ENCODE measurements at regions not wholly inside any gene's neighbourhood (a gene's known extent, or its start where the extent isn't known, plus 50 kb on each side); places are given as distances from the start of the nearest gene placed in this dataset.

DNA sequence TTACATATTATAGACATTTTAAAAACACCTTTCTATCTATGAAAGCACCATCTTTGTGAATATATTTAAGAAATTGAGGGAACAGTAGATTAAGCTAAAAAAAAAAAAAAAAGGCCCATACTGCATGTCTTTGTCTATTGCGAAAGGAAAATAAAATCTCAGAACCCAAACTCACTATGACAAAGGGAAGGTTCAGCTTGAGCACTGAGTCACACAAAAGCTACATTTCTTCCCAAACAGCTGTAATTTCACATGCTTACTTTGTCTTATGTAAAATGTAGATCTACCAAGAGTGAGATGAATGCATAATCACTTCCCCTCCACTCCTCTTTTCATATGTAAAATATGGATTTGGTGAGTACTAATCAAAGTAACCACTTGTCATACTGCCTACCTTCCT is 640.1 kb upstream of the KLF12 start:
- TF ChIP-seq, protein P1, sequence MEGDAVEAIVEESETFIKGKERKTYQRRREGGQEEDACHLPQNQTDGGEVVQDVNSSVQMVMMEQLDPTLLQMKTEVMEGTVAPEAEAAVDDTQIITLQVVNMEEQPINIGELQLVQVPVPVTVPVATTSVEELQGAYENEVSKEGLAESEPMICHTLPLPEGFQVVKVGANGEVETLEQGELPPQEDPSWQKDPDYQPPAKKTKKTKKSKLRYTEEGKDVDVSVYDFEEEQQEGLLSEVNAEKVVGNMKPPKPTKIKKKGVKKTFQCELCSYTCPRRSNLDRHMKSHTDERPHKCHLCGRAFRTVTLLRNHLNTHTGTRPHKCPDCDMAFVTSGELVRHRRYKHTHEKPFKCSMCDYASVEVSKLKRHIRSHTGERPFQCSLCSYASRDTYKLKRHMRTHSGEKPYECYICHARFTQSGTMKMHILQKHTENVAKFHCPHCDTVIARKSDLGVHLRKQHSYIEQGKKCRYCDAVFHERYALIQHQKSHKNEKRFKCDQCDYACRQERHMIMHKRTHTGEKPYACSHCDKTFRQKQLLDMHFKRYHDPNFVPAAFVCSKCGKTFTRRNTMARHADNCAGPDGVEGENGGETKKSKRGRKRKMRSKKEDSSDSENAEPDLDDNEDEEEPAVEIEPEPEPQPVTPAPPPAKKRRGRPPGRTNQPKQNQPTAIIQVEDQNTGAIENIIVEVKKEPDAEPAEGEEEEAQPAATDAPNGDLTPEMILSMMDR (IDR thresholded peaks at IDR 0.05): no peak
- TF ChIP-seq POLR2A (IDR thresholded peaks at IDR 0.05): no peak
